B cell (primary cell): ENCODE measurements at regions not wholly inside any gene's neighbourhood (a gene's known extent, or its start where the extent isn't known, plus 50 kb on each side); places are given as distances from the start of the nearest gene placed in this dataset.

Experiments
- ATAC-seq: fragments of 200-7000 bp; cut with Tn5 transposase; one replicate; pipeline ENCODE4 v1.10.0; 2021; ENCODE audit warnings: low read depth, mild to moderate bottlenecking, moderate number of reproducible peaks, moderate library complexity
- CTCF ChIA-PET: fragments of 350-600 bp; sonication (Branson Sonifier 250); formaldehyde crosslinking; loops from one replicate; lab custom pipeline; 2021; ENCODE audit warnings: antibody characterized with exemption, inconsistent platforms; lab: Charles Lee
- POLR2A ChIA-PET: fragments of 350-600 bp; sonication (Branson Sonifier 250); formaldehyde crosslinking; loops from one replicate; lab custom pipeline; 2021; ENCODE audit warnings: antibody characterized with exemption; lab: Charles Lee
- DNase-seq: peaks from one replicate; pipeline ENCODE4 v3.0.0; 2013
- H2AFZ ChIP-seq: 2 replicates; pipeline ENCODE4 v1.6.1; 2012; ENCODE audit warnings: mild to moderate bottlenecking, low read depth, low read length; ENCODE audit not compliant: insufficient read depth, poor library complexity, severe bottlenecking
- H3K27ac ChIP-seq, 2 donors: 1 replicate in 1 of 2; 2 replicates in 1 of 2; pipeline ENCODE4 v1.5.1; 2012 to 2013; ENCODE audit warnings: low read length in 2 of 2, mild to moderate bottlenecking in 2 of 2, moderate library complexity in 1 of 2
- H3K27me3 ChIP-seq, 4 experiments: fragments of 200-600 bp in 1 of 4; sonication (generic) in 1 of 4; replicated peaks in 1 of 4; 1 replicate in 2 of 4; 2 replicates in 2 of 4; pipeline versions ENCODE4 v1.6.1 to v1.7.0; 2013 to 2016; ENCODE audit warnings: low read length in 3 of 4, mild to moderate bottlenecking in 2 of 4, mixed read lengths in 1 of 4, moderate library complexity in 1 of 4; ENCODE audit not compliant: insufficient read depth in 4 of 4, control insufficient read depth in 3 of 4; ENCODE audit errors: control extremely low read depth in 1 of 4
- H3K36me3 ChIP-seq, 2 experiments: replicated peaks in 1 of 2; 1 replicate in 1 of 2; 2 replicates in 1 of 2; pipeline versions ENCODE4 v1.6.1 to v1.7.1; 2013; ENCODE audit warnings: low read length in 1 of 2; ENCODE audit not compliant: insufficient read depth in 2 of 2, control insufficient read depth in 1 of 2; ENCODE audit errors: control extremely low read depth in 1 of 2, extremely low read depth in 1 of 2
- H3K4me1 ChIP-seq, 2 donors: fragments of 200-600 bp in 1 of 2; sonication (generic) in 1 of 2; 1 replicate in 1 of 2; 2 replicates in 1 of 2; pipeline versions ENCODE4 v1.5.1 to v1.6.1; 2013 to 2017; ENCODE audit warnings: low read length in 2 of 2; ENCODE audit not compliant: control insufficient read depth in 2 of 2, insufficient read depth in 2 of 2
- H3K4me2 ChIP-seq: replicated peaks from 2 replicates; pipeline ENCODE3; 2012; ENCODE audit warnings: mild to moderate bottlenecking, low read depth, low read length; ENCODE audit not compliant: poor library complexity, severe bottlenecking
- H3K4me3 ChIP-seq, 5 experiments: fragments of 200-600 bp in 1 of 5; sonication (generic) in 1 of 5; 1 replicate in 3 of 5; 2 replicates in 2 of 5; pipeline versions ENCODE4 v1.5.1 to v1.7.0; 2011 to 2016; ENCODE audit warnings: low read length in 4 of 5, mild to moderate bottlenecking in 4 of 5, low read depth in 2 of 5, control low read depth in 1 of 5, moderate library complexity in 1 of 5; ENCODE audit not compliant: insufficient read depth in 1 of 5; ENCODE audit errors: control extremely low read depth in 1 of 5, extremely low read depth in 1 of 5
- H3K79me2 ChIP-seq: fragments of 200-600 bp; sonication (generic); one replicate; pipeline ENCODE4 v1.6.0; 2016; ENCODE audit warnings: low read length; ENCODE audit not compliant: control insufficient read depth, insufficient read depth
- H3K9ac ChIP-seq: fragments of 200-600 bp; sonication (generic); 2 replicates; pipeline ENCODE4 v1.6.1; 2017; ENCODE audit warnings: mild to moderate bottlenecking, low read length, moderate library complexity
- H3K9me3 ChIP-seq, 3 donors: one replicate each; pipeline versions ENCODE4 v1.6.1 to v1.7.1; 2013; ENCODE audit warnings: low read length in 2 of 3; ENCODE audit not compliant: control insufficient read depth in 2 of 3, insufficient read depth in 1 of 3; ENCODE audit errors: control extremely low read depth in 1 of 3
- H4K20me1 ChIP-seq: 2 replicates; pipeline ENCODE4 v1.6.0; 2012; ENCODE audit warnings: mild to moderate bottlenecking, low read length; ENCODE audit not compliant: insufficient read depth, control insufficient read depth, poor library complexity, severe bottlenecking
- H3K27ac Mint-ChIP-seq: one replicate; pipeline ENCODE4 v1.8.0; 2021; ENCODE audit warnings: mixed read lengths
- H3K27me3 Mint-ChIP-seq: one replicate; pipeline ENCODE4 v1.8.0; 2021; ENCODE audit warnings: mixed read lengths
- H3K4me1 Mint-ChIP-seq: one replicate; pipeline ENCODE4 v1.8.0; 2021; ENCODE audit warnings: mixed read lengths
- H3K4me3 Mint-ChIP-seq: one replicate; pipeline ENCODE4 v1.8.0; 2021; ENCODE audit warnings: mixed read lengths
- H3K9me3 Mint-ChIP-seq: one replicate; pipeline ENCODE4 v1.8.0; 2022; ENCODE audit warnings: mixed read lengths; ENCODE audit not compliant: insufficient read depth
- CTCF ChIP-seq: fragments of 200-600 bp; IDR thresholded peaks from one replicate; pipeline ENCODE4 v1.8.0; 2022; ENCODE audit warnings: antibody characterized with exemption, mild to moderate bottlenecking
- EZH2 ChIP-seq: IDR thresholded peaks from 2 replicates; pipeline ENCODE4 v1.6.1; 2012; ENCODE audit warnings: borderline replicate concordance, low read depth, mild to moderate bottlenecking, moderate library complexity, low read length; ENCODE audit not compliant: insufficient read depth, poor library complexity, severe bottlenecking
- WGBS: methylation state at CpG from one replicate; pipeline ENCODE4 v1.1.5; 2013; ENCODE audit warnings: missing lambda C conversion rate; ENCODE audit not compliant: insufficient coverage; 5-methylcytosine and 5-hydroxymethylcytosine counted together
- intact Hi-C: fragments of 100-400 bp; cut with micrococcal nuclease; formaldehyde crosslinking; loops from one replicate; pipeline ENCODE4 v1.10.0; 2022

- no peaks in the 10 kb centered on the region for H3K36me3 ChIP-seq
- H3K79me2 ChIP-seq, result no peaks in the 10 kb centered on the region
- H3K4me1 ChIP-seq, result no peaks in the 10 kb centered on the region
- H3K27ac ChIP-seq, result no peak overlapping the region
- H3K9ac ChIP-seq, result no peak overlapping the region
- TF ChIP-seq CTCF, result no peak
- TF ChIP-seq EZH2, result no peak
- Mint-ChIP-seq H3K27ac (no peak overlapping the region), H3K4me1 (no peaks in the 10 kb centered on the region), H3K9me3 (no peaks in the 10 kb centered on the region), H3K27me3 (peaks cover 5% of the 10 kb centered on the region), H3K4me3 (no peak overlapping the region)
- no peak overlapping the region for H3K4me2 ChIP-seq
- H4K20me1 ChIP-seq, result no peaks in the 10 kb centered on the region
- no peaks in the 10 kb centered on the region for H3K9me3 ChIP-seq
- H2AFZ ChIP-seq, result no peak overlapping the region
- H3K4me3 ChIP-seq, result no peak overlapping the region
- WGBS, result 71% methylated on average over 2 of the region's 4 CpGs
- CTCF ChIA-PET, result no interaction called here
- ATAC-seq (no peak), DNase-seq (no peak)
- intact Hi-C loops, result no loop called here
- POLR2A ChIA-PET, result no interaction called here
- peaks cover 0 to 2% (median 0%) of the 10 kb centered on the region in 4 experiments for H3K27me3 ChIP-seq
These were observed 144.0 kb upstream of the KRR1 start for GRCh38 chr12:75655315-75655806.

- ChIA-PET CTCF (no interaction called here), POLR2A (no interaction called here)
- no peak overlapping the region for H3K4me3 Mint-ChIP-seq
- DNase-seq (no peak), ATAC-seq (no peak)
- Histone ChIP-seq H3K27me3 (peaks cover 0 to 2% (median 0%) of the 10 kb centered on the region in 4 experiments), H3K27ac (no peak overlapping the region), H3K79me2 (no peaks in the 10 kb centered on the region), H4K20me1 (no peaks in the 10 kb centered on the region), H3K9ac (no peak overlapping the region), H2AFZ (no peak overlapping the region), H3K36me3 (no peaks in the 10 kb centered on the region), H3K4me1 (no peaks in the 10 kb centered on the region), H3K9me3 (no peaks in the 10 kb centered on the region), H3K4me3 (no peak overlapping the region), H3K4me2 (no peak overlapping the region)
- no peaks in the 10 kb centered on the region for H3K9me3 Mint-ChIP-seq
- TF ChIP-seq CTCF (no peak), EZH2 (no peak)
- intact Hi-C loops, result no loop called here
- peaks cover 5% of the 10 kb centered on the region for H3K27me3 Mint-ChIP-seq
- H3K4me1 Mint-ChIP-seq, result no peaks in the 10 kb centered on the region
- no peak overlapping the region for H3K27ac Mint-ChIP-seq
- no CpG with 5 or more reads among the region's 2 CpGs for WGBS
These were observed 139.9 kb upstream of the KRR1 start for GRCh38 chr12:75651342-75651695.
